MM.1S (cell line): ENCODE measurements at regions not wholly inside any gene's neighbourhood (a gene's known extent, or its start where the extent isn't known, plus 50 kb on each side); places are given as distances from the start of the nearest gene placed in this dataset.

Source experiments
- CTCF ChIP-seq: fragments of 300-600 bp; sonication (generic); IDR thresholded peaks from 2 replicates; pipeline ENCODE4 v1.5.1; 2016; ENCODE audit warnings: antibody characterized with exemption, low read length, mixed read lengths
- EZH2 ChIP-seq: fragments of 300-600 bp; sonication (generic); optimal IDR thresholded peaks from 2 replicates; pipeline ENCODE3; 2017; ENCODE audit warnings: low read depth, mild to moderate bottlenecking, antibody characterized with exemption, low read length, mixed read lengths

- TF ChIP-seq CTCF (no peak), EZH2 (no peak)
Measured at GRCh38 chr6:26754212-26754611, 94.7 kb upstream of the ZNF322 start.
